ENCODE measurements at regions not wholly inside any gene's neighbourhood (a gene's known extent, or its start where the extent isn't known, plus 50 kb on each side); places are given as distances from the start of the nearest gene placed in this dataset.

GRCh38 chr13:89282241-89282640 is 1611.1 kb downstream of the SLITRK5 start:
- H3K9ac ChIP-seq (ENCODE audit: low read length in 5 of 5) = no peak overlapping the region
- H3K4me3 ChIP-seq (ENCODE audit: low read depth in 1 of 5, low read length in 5 of 5) = no peak overlapping the region
- H3K9me3 ChIP-seq (ENCODE audit: control insufficient read depth in 5 of 5, low read length in 5 of 5) = peaks cover 0 to 5% (median 0%) of the 10 kb centered on the region in 5 donors
- no peaks in the 10 kb centered on the region for H3K36me3 ChIP-seq (ENCODE audit: control insufficient read depth in 5 of 5, insufficient read depth in 5 of 5, low read length in 5 of 5)
- no peaks in the 10 kb centered on the region for H3K4me1 ChIP-seq (ENCODE audit: control insufficient read depth in 5 of 5, insufficient read depth in 5 of 5, low read length in 5 of 5)
- no peak overlapping the region for H3K27ac ChIP-seq (ENCODE audit: low read depth, low read length)
- H3K27me3 ChIP-seq (ENCODE audit: control insufficient read depth in 5 of 5, insufficient read depth in 4 of 5, low read length in 5 of 5) = no peaks in the 10 kb centered on the region

GRCh38 chr13:89287381-89287780 is 1616.2 kb downstream of the SLITRK5 start:
- no peak overlapping the region for H3K27ac ChIP-seq (ENCODE audit: low read depth, low read length)
- peaks cover 0 to 10% (median 2%) of the 10 kb centered on the region in 5 donors for H3K9me3 ChIP-seq (ENCODE audit: control insufficient read depth in 5 of 5, low read length in 5 of 5)
- H3K36me3 ChIP-seq (ENCODE audit: control insufficient read depth in 5 of 5, insufficient read depth in 5 of 5, low read length in 5 of 5) = no peaks in the 10 kb centered on the region
- H3K9ac ChIP-seq (ENCODE audit: low read length in 5 of 5) = no peak overlapping the region
- H3K4me1 ChIP-seq (ENCODE audit: control insufficient read depth in 5 of 5, insufficient read depth in 5 of 5, low read length in 5 of 5) = no peaks in the 10 kb centered on the region
- H3K27me3 ChIP-seq (ENCODE audit: control insufficient read depth in 5 of 5, insufficient read depth in 4 of 5, low read length in 5 of 5) = no peaks in the 10 kb centered on the region
- no peak overlapping the region for H3K4me3 ChIP-seq (ENCODE audit: low read depth in 1 of 5, low read length in 5 of 5)

GRCh38 chr13:89294115-89294867 is 1623.1 kb downstream of the SLITRK5 start:
- H3K9me3 ChIP-seq (ENCODE audit: control insufficient read depth in 5 of 5, low read length in 5 of 5) = peaks cover 0 to 5% (median 0%) of the 10 kb centered on the region in 5 donors
- H3K4me1 ChIP-seq (ENCODE audit: control insufficient read depth in 5 of 5, insufficient read depth in 5 of 5, low read length in 5 of 5) = no peaks in the 10 kb centered on the region
- no peak overlapping the region for H3K9ac ChIP-seq (ENCODE audit: low read length in 5 of 5)
- no peaks in the 10 kb centered on the region for H3K27me3 ChIP-seq (ENCODE audit: control insufficient read depth in 5 of 5, insufficient read depth in 4 of 5, low read length in 5 of 5)
- no peak overlapping the region for H3K4me3 ChIP-seq (ENCODE audit: low read depth in 1 of 5, low read length in 5 of 5)
- H3K27ac ChIP-seq (ENCODE audit: low read depth, low read length) = no peak overlapping the region
- H3K36me3 ChIP-seq (ENCODE audit: control insufficient read depth in 5 of 5, insufficient read depth in 5 of 5, low read length in 5 of 5) = no peaks in the 10 kb centered on the region

DNA sequence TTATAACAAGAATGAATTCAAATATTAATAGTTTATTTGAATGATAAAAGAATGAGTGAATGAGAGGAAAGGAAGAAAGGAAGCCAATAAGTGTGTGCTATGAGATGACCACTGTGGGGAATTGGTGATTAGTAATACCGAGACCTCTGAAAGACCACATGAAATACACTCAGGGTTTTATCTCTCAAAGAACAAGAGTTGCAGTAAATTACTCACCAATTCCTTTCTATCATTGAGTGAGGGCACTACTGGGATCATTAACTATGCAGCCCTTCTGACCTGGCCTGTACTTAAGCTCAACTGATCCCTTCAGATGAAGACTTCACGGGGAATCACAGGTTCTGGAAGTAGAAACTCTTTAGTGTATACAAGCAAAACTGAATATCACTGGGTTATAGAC is 1636.1 kb downstream of the SLITRK5 start:
- no peak overlapping the region for H3K9ac ChIP-seq (ENCODE audit: low read length in 5 of 5)
- H3K36me3 ChIP-seq (ENCODE audit: control insufficient read depth in 5 of 5, insufficient read depth in 5 of 5, low read length in 5 of 5) = no peaks in the 10 kb centered on the region
- no peaks in the 10 kb centered on the region for H3K4me1 ChIP-seq (ENCODE audit: control insufficient read depth in 5 of 5, insufficient read depth in 5 of 5, low read length in 5 of 5)
- no peak overlapping the region for H3K4me3 ChIP-seq (ENCODE audit: low read depth in 1 of 5, low read length in 5 of 5)
- no peak overlapping the region for H3K27ac ChIP-seq (ENCODE audit: low read depth, low read length)
- no peaks in the 10 kb centered on the region for H3K9me3 ChIP-seq (ENCODE audit: control insufficient read depth in 5 of 5, low read length in 5 of 5)
- no peaks in the 10 kb centered on the region for H3K27me3 ChIP-seq (ENCODE audit: control insufficient read depth in 5 of 5, insufficient read depth in 4 of 5, low read length in 5 of 5)

- Histone ChIP-seq H3K9ac (ENCODE audit: low read length in 5 of 5) (no peak overlapping the region), H3K36me3 (ENCODE audit: control insufficient read depth in 5 of 5, insufficient read depth in 5 of 5, low read length in 5 of 5) (no peaks in the 10 kb centered on the region), H3K9me3 (ENCODE audit: control insufficient read depth in 5 of 5, low read length in 5 of 5) (no peaks in the 10 kb centered on the region), H3K27me3 (ENCODE audit: control insufficient read depth in 5 of 5, insufficient read depth in 4 of 5, low read length in 5 of 5) (no peaks in the 10 kb centered on the region), H3K27ac (ENCODE audit: low read depth, low read length) (no peak overlapping the region), H3K4me3 (ENCODE audit: low read depth in 1 of 5, low read length in 5 of 5) (no peak overlapping the region), H3K4me1 (ENCODE audit: control insufficient read depth in 5 of 5, insufficient read depth in 5 of 5, low read length in 5 of 5) (no peaks in the 10 kb centered on the region)
Measured at GRCh38 chr13:89310943-89311672, 1639.9 kb downstream of the SLITRK5 start.

- Histone ChIP-seq H3K4me3 (ENCODE audit: low read depth in 1 of 5, low read length in 5 of 5) (no peak overlapping the region), H3K4me1 (ENCODE audit: control insufficient read depth in 5 of 5, insufficient read depth in 5 of 5, low read length in 5 of 5) (no peaks in the 10 kb centered on the region), H3K27ac (ENCODE audit: low read depth, low read length) (no peak overlapping the region), H3K9me3 (ENCODE audit: control insufficient read depth in 5 of 5, low read length in 5 of 5) (no peaks in the 10 kb centered on the region), H3K9ac (ENCODE audit: low read length in 5 of 5) (no peak overlapping the region), H3K36me3 (ENCODE audit: control insufficient read depth in 5 of 5, insufficient read depth in 5 of 5, low read length in 5 of 5) (no peaks in the 10 kb centered on the region), H3K27me3 (ENCODE audit: control insufficient read depth in 5 of 5, insufficient read depth in 4 of 5, low read length in 5 of 5) (no peaks in the 10 kb centered on the region)
Measured at GRCh38 chr13:89315287-89315686, 1644.1 kb downstream of the SLITRK5 start.

GRCh38 chr13:89322466-89322865 is 1651.3 kb downstream of the SLITRK5 start:
- H3K9ac ChIP-seq (ENCODE audit: low read length in 5 of 5) = no peak overlapping the region
- no peaks in the 10 kb centered on the region for H3K4me1 ChIP-seq (ENCODE audit: control insufficient read depth in 5 of 5, insufficient read depth in 5 of 5, low read length in 5 of 5)
- H3K27ac ChIP-seq (ENCODE audit: low read depth, low read length) = no peak overlapping the region
- H3K36me3 ChIP-seq (ENCODE audit: control insufficient read depth in 5 of 5, insufficient read depth in 5 of 5, low read length in 5 of 5) = no peaks in the 10 kb centered on the region
- no peaks in the 10 kb centered on the region for H3K27me3 ChIP-seq (ENCODE audit: control insufficient read depth in 5 of 5, insufficient read depth in 4 of 5, low read length in 5 of 5)
- peaks cover 0 to 2% (median 0%) of the 10 kb centered on the region in 5 donors for H3K9me3 ChIP-seq (ENCODE audit: control insufficient read depth in 5 of 5, low read length in 5 of 5)
- no peak overlapping the region for H3K4me3 ChIP-seq (ENCODE audit: low read depth in 1 of 5, low read length in 5 of 5)

DNA sequence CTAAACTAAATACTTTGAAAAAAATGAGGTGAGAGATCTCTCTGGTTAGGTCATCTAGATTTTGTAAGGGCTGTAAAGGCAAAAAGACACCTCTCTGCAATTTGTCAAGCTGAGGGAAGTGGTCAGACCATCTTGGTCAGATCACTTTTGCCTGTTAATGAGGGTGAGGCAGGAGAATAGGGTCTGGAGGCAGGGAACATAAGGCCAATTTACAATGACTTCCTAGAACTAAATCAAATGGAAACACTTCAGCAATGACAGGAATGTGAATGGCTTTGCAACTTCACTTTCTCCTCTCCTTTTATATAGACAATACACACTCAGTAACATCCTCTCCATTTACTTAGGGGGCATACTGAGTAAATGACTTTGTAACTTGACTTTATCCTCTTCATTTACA is 1653.4 kb downstream of the SLITRK5 start:
- H3K4me3 ChIP-seq (ENCODE audit: low read depth in 1 of 5, low read length in 5 of 5) = no peak overlapping the region
- H3K9me3 ChIP-seq (ENCODE audit: control insufficient read depth in 5 of 5, low read length in 5 of 5) = peaks cover 0 to 2% (median 0%) of the 10 kb centered on the region in 5 donors
- no peaks in the 10 kb centered on the region for H3K36me3 ChIP-seq (ENCODE audit: control insufficient read depth in 5 of 5, insufficient read depth in 5 of 5, low read length in 5 of 5)
- no peak overlapping the region for H3K27ac ChIP-seq (ENCODE audit: low read depth, low read length)
- no peaks in the 10 kb centered on the region for H3K27me3 ChIP-seq (ENCODE audit: control insufficient read depth in 5 of 5, insufficient read depth in 4 of 5, low read length in 5 of 5)
- no peaks in the 10 kb centered on the region for H3K4me1 ChIP-seq (ENCODE audit: control insufficient read depth in 5 of 5, insufficient read depth in 5 of 5, low read length in 5 of 5)
- no peak overlapping the region for H3K9ac ChIP-seq (ENCODE audit: low read length in 5 of 5)

DNA sequence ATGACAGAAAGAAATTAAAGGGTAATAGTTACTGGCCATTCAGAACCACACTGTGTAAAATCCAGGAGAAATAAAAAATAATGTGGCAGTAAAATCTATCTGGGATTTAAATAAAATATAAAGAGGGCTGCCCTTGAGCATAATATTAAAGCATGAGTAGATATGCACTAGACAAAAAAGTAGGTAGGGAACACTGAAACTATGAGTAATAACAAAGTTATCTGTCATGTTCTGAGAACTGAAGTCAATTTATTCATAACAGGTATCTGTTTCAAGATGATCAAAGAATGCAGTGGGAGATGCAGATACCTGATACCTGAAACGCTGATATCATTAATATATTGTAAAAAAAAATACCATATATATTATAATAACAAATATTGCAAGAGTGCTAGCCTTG is 1672.0 kb downstream of the SLITRK5 start:
- no peak overlapping the region for H3K4me3 ChIP-seq (ENCODE audit: low read depth in 1 of 5, low read length in 5 of 5)
- H3K27ac ChIP-seq (ENCODE audit: low read depth, low read length) = no peak overlapping the region
- no peaks in the 10 kb centered on the region for H3K9me3 ChIP-seq (ENCODE audit: control insufficient read depth in 5 of 5, low read length in 5 of 5)
- H3K4me1 ChIP-seq (ENCODE audit: control insufficient read depth in 5 of 5, insufficient read depth in 5 of 5, low read length in 5 of 5) = no peaks in the 10 kb centered on the region
- no peak overlapping the region for H3K9ac ChIP-seq (ENCODE audit: low read length in 5 of 5)
- no peaks in the 10 kb centered on the region for H3K27me3 ChIP-seq (ENCODE audit: control insufficient read depth in 5 of 5, insufficient read depth in 4 of 5, low read length in 5 of 5)
- no peaks in the 10 kb centered on the region for H3K36me3 ChIP-seq (ENCODE audit: control insufficient read depth in 5 of 5, insufficient read depth in 5 of 5, low read length in 5 of 5)

DNA sequence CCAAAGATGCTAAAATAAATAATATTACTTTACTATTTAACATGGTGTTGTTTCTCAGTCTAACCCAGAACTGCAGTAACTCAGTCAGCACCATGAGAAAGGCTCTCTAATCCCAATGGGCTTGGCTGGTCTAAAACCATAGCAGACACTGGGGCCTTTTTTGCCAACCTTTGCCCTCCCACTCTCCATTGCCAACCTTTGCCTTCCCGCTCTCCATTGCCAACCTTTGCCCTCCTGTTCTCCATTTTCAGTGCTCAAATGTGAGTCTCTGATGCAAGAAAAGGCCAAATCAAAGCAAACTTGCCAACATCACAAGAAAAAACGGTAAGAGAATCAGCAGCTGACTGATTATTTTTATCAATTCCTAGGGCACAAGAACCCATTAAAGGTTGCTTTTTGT is 1681.2 kb downstream of the SLITRK5 start:
- H3K27me3 ChIP-seq (ENCODE audit: control insufficient read depth in 5 of 5, insufficient read depth in 4 of 5, low read length in 5 of 5) = no peaks in the 10 kb centered on the region
- no peaks in the 10 kb centered on the region for H3K4me1 ChIP-seq (ENCODE audit: control insufficient read depth in 5 of 5, insufficient read depth in 5 of 5, low read length in 5 of 5)
- no peak overlapping the region for H3K27ac ChIP-seq (ENCODE audit: low read depth, low read length)
- H3K4me3 ChIP-seq (ENCODE audit: low read depth in 1 of 5, low read length in 5 of 5) = no peak overlapping the region
- no peak overlapping the region for H3K9ac ChIP-seq (ENCODE audit: low read length in 5 of 5)
- no peaks in the 10 kb centered on the region for H3K9me3 ChIP-seq (ENCODE audit: control insufficient read depth in 5 of 5, low read length in 5 of 5)
- no peaks in the 10 kb centered on the region for H3K36me3 ChIP-seq (ENCODE audit: control insufficient read depth in 5 of 5, insufficient read depth in 5 of 5, low read length in 5 of 5)

All from subcutaneous abdominal adipose tissue (tissue), 5 donors.